SK-N-MC (cell line): ENCODE measurements at regions not wholly inside any gene's neighbourhood (a gene's known extent, or its start where the extent isn't known, plus 50 kb on each side); places are given as distances from the start of the nearest gene placed in this dataset.

Source experiments
- EZH2 ChIP-seq: fragments of 200-600 bp; sonication (generic); IDR thresholded peaks from one replicate; pipeline ENCODE4 v1.6.1; 2017; ENCODE audit warnings: antibody characterized with exemption
- FOXP2 ChIP-seq: optimal IDR thresholded peaks from 2 replicates; pipeline ENCODE3; 2011; ENCODE audit warnings: mild to moderate bottlenecking, moderate library complexity; ENCODE audit not compliant: insufficient read depth; ENCODE audit errors: extremely low read length, control extremely low read depth
- POLR2AphosphoS5 ChIP-seq: IDR thresholded peaks from 2 replicates; pipeline ENCODE4 v1.6.1; 2012; ENCODE audit warnings: mild to moderate bottlenecking, low read depth, low read length, borderline replicate concordance

GRCh38 chr13:97884707-97885468, 68.6 kb upstream of the IPO5 start:
- no peak for TF ChIP-seq EZH2
- no peak for TF ChIP-seq POLR2AphosphoS5
- no peak for TF ChIP-seq FOXP2
